Fibroblast of mammary gland (primary cell): ENCODE measurements at regions not wholly inside any gene's neighbourhood (a gene's known extent, or its start where the extent isn't known, plus 50 kb on each side); places are given as distances from the start of the nearest gene placed in this dataset.

Source experiments
- DNase-seq: peaks from one replicate; pipeline ENCODE4 v3.0.0-alpha.2; 2010; ENCODE audit warnings: low read depth
- H3K4me3 ChIP-seq: 2 replicates; pipeline ENCODE4 v1.5.1; 2011; ENCODE audit warnings: low read depth, mild to moderate bottlenecking, low read length, moderate library complexity; ENCODE audit not compliant: control insufficient read depth
- CTCF ChIP-seq: conservative IDR thresholded peaks from 2 replicates; pipeline ENCODE4 v1.5.1; 2011; ENCODE audit warnings: low read depth, low read length, inconsistent platforms; ENCODE audit not compliant: control insufficient read depth, insufficient read depth

GRCh38 chr5:58136406-58136805 is 323.5 kb downstream of the PLK2 start:
- H3K4me3 ChIP-seq = no peak overlapping the region
- no peak for DNase-seq
- TF ChIP-seq CTCF = no peak

GRCh38 chr5:58135571-58136335 is 324.1 kb downstream of the PLK2 start:
- H3K4me3 ChIP-seq = no peak overlapping the region
- peak; percentile 93 for DNase-seq
- TF ChIP-seq CTCF = no peak

- H3K4me3 ChIP-seq = no peak overlapping the region
- peak; percentile 85 for DNase-seq
- TF ChIP-seq CTCF = no peak
These were observed 326.1 kb downstream of the PLK2 start for GRCh38 chr5:58133631-58134296.

GRCh38 chr5:58133216-58133615 is 326.7 kb downstream of the PLK2 start:
- DNase-seq = no peak
- TF ChIP-seq CTCF = no peak
- H3K4me3 ChIP-seq = no peak overlapping the region

- no peak for TF ChIP-seq CTCF
- no peak for DNase-seq
- H3K4me3 ChIP-seq = no peak overlapping the region
These were observed 332.3 kb downstream of the PLK2 start for GRCh38 chr5:58127255-58128220.

- H3K4me3 ChIP-seq = no peak overlapping the region
- TF ChIP-seq CTCF = no peak
- DNase-seq = no peak
These were observed 336.4 kb downstream of the PLK2 start for GRCh38 chr5:58123501-58123900.
